HUES6 (cell line): ENCODE measurements at regions not wholly inside any gene's neighbourhood (a gene's known extent, or its start where the extent isn't known, plus 50 kb on each side); places are given as distances from the start of the nearest gene placed in this dataset.
A peak's percentile ranks its signal among the peaks of the same experiment; 100 is the strongest.
"Not testable (repeated sequence)": the region's sequence is repeated elsewhere in the genome, so short reads cannot be mapped to it uniquely, and the experiment has no call there.

Source experiments
- H3K27ac ChIP-seq: 2 replicates; pipeline ENCODE4 v1.7.0; 2013; ENCODE audit warnings: low read depth, mild to moderate bottlenecking, low read length, inconsistent platforms
- H3K27me3 ChIP-seq: 2 replicates; pipeline ENCODE4 v1.6.1; 2013; ENCODE audit warnings: low read length; ENCODE audit not compliant: control insufficient read depth, insufficient read depth
- H3K36me3 ChIP-seq: 2 replicates; pipeline ENCODE4 v1.6.1; 2013; ENCODE audit warnings: low read length; ENCODE audit not compliant: control insufficient read depth, insufficient read depth
- H3K4me1 ChIP-seq: 2 replicates; pipeline ENCODE4 v1.6.1; 2013; ENCODE audit warnings: low read length; ENCODE audit not compliant: control insufficient read depth, insufficient read depth
- H3K4me3 ChIP-seq: 2 replicates; pipeline ENCODE4 v1.5.1; 2013; ENCODE audit warnings: low read depth, low read length
- H3K9ac ChIP-seq: one replicate; pipeline ENCODE4 v1.6.1; 2013; ENCODE audit warnings: mild to moderate bottlenecking, low read length
- H3K9me3 ChIP-seq: 2 replicates; pipeline ENCODE4 v1.6.1; 2013; ENCODE audit warnings: low read depth, low read length; ENCODE audit not compliant: control insufficient read depth, insufficient read depth

DNA sequence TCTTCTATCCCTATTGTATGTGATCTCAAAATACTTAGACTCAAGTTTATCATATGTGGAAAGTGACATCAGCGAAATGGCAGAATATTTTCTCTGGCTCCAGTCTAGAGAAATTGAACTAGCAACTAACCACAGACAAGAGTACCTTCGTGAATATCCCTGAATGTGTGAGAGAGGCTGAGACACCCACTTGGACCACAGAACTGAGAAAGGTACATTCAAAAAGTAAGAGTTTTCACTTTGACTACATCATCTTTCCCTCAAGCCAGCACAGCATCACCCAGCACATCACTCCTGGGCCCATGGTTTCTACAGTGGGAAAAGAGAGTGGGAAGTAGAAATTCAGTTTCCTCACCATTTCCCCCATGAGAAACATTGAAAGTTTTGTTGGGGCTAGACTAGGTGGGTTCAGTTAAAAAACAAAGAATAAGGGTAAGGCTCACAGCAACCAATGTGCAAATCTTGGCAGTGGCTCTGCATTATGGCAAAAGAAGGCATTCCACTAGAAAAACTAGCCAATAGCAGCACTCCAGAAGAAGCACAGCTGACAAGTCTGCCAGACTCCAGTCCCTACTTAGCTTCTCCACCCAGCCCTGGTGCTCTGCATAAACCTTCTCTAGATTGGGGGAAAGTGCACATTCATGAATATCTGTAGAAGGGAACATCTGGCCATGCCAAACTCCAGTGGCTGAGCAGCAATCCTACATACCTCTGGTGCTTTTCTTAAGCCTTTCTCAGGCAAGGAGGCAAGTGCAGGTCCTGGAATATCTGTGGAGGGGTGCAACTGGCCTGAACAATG is 225.6 kb upstream of the VLDLR start:
- Histone ChIP-seq H3K27ac (no peak overlapping the region), H3K9me3 (peaks cover 4% of the 10 kb centered on the region; the same call in 1 of the 2 replicates), H3K36me3 (no peaks in the 10 kb centered on the region), H3K27me3 (no peaks in the 10 kb centered on the region), H3K4me3 (no peak overlapping the region), H3K4me1 (no peaks in the 10 kb centered on the region), H3K9ac (no peak overlapping the region)

DNA sequence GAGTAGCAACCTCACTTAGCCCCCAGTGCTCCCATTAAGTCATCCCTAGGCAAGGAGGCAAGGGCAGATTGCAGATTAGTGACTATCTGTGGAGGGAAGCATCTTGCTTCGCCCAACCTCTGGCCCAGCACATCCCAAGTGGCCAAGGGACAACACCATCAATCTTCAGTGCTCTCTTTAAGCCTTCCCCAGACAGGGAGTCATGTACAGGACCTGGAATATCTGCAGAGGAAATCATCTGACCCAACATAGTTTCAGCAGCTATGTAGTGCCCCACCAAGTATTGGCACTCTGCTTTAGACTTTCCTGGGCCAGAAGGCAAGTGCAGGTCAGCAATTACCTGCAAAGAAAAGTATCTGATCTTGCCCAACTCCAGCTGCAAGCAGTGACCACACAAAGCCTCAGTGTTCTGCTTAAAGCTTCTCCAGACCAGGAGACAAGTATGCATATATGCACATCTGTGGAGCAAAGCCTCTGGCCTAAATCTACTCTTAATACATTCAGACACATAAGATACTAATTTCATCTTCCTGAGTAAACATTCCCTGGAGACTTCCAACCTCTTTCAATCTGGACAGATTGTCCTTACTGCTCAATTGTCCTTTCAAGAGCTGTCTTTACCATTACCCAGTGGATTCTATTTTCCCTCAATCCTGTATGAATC is 224.8 kb upstream of the VLDLR start:
- no peak overlapping the region for H3K9ac ChIP-seq
- H3K27ac ChIP-seq = no peak overlapping the region
- peaks cover 4% of the 10 kb centered on the region; the same call in 1 of the 2 replicates for H3K9me3 ChIP-seq
- no peaks in the 10 kb centered on the region for H3K4me1 ChIP-seq
- no peaks in the 10 kb centered on the region for H3K36me3 ChIP-seq
- no peak overlapping the region for H3K4me3 ChIP-seq
- no peaks in the 10 kb centered on the region for H3K27me3 ChIP-seq

DNA sequence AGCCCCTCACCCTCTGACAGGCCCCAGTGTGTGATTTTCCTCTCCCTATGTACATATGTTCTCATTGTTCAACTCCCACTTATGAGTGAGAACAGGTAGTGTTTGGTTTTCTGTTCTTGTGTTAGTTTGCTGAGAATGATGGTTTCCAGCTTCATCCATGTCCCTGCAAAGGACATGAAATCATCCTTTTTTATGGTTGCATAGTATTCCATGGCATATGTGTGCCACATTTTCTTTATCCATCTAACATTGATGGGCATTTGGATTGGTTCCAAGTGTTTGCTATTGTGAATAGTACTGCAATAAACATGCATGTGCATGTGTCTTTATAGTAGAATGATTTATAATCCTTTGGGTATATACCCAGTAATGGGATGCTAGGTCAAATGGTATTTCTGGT is 223.7 kb upstream of the VLDLR start:
- H3K9ac ChIP-seq, H3K27ac ChIP-seq, H3K36me3 ChIP-seq, H3K9me3 ChIP-seq, H3K27me3 ChIP-seq, H3K4me3 ChIP-seq, H3K4me1 ChIP-seq: not testable (repeated sequence)

DNA sequence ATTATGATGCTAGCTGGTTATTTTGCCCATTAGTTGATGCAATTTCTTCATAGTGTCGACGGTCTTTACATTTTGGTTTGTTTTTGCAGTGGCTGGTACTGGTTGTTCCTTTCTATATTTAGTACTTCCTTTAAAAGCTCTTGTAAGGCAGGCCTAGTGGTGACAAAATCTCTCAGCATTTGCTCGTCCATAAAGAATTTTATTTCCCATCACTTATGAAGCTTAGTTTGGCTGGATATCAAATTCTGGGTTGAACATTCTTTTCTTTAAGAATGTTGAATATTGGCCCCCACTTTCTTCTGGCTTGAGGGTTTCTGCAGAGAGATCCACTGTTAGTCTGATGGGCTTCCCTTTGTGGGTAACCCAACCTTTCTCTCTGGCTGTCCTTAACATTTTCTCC is 219.8 kb upstream of the VLDLR start:
- not testable (repeated sequence) for H3K4me3 ChIP-seq, H3K27ac ChIP-seq, H3K36me3 ChIP-seq, H3K4me1 ChIP-seq, H3K9ac ChIP-seq, H3K9me3 ChIP-seq, H3K27me3 ChIP-seq

DNA sequence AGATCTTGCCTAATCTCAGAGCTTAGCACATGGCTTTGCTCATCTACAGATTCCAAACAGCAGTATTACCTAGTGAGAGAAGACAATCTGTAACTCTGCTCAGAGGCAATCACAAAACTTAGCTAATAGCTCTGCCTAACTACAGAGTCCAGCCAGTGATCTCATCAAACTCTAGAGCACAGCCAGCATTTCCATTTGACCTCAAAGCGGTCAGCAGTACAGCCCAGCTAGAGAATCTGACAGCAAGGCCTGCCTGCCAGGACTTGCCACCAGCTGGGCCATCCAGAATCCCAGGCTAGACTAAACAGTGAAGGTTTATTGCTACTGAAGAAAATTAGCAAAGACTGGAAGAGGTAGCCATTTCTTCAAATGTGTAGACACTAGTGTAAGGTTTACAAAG is 217.9 kb upstream of the VLDLR start:
- no peaks in the 10 kb centered on the region for H3K36me3 ChIP-seq
- H3K4me1 ChIP-seq = no peaks in the 10 kb centered on the region
- peaks cover 6% of the 10 kb centered on the region; the same call in 1 of the 2 replicates for H3K9me3 ChIP-seq
- H3K4me3 ChIP-seq = no peak overlapping the region
- no peaks in the 10 kb centered on the region for H3K27me3 ChIP-seq
- no peak overlapping the region for H3K27ac ChIP-seq
- H3K9ac ChIP-seq = no peak overlapping the region

DNA sequence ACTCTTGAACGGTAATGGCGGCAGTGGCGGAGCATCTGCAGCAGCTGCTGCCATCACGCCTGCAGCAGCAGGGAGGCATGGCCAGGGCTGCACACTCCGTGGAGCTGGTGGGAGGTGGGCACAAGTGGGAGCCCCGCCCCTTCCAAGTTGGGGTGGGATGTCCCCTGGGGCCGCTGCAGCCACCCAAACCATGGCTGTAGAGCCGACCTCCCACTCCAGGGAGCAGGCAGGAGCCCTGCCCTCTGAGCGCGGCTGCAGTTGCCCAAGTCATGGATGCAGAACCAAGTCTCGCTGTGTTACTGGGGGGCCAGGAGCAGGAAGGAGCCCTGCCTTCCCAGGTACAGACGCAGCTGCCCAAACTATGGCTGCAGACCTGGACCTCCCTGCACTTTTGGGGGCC is 215.3 kb upstream of the VLDLR start:
- Histone ChIP-seq H3K36me3 (no peaks in the 10 kb centered on the region), H3K27ac (no peak overlapping the region)

DNA sequence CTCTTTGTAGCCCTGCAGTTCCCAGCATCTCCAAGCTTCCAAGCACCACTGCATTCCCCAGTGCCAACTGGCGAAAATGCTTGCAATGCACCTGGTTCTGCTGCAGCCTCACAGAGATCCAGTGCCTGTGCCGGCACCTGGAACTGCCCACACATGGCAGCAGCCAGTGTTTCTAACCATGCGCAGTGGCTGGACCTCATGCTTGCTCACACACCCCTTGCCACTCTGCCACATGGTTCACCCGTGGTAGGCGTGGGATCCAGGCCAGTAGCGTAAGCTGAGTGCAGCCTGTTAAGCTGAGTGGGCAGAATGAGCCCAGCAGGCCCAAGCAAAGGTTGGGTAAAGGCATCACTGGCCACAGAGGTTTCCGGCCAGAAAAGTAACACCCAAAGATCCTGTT is 214.1 kb upstream of the VLDLR start:
- H3K27ac ChIP-seq = no peak overlapping the region
- H3K9ac ChIP-seq = no peak overlapping the region
- H3K9me3 ChIP-seq = peaks cover 6% of the 10 kb centered on the region; the same call in 1 of the 2 replicates
- peaks cover 13% of the 10 kb centered on the region for H3K4me1 ChIP-seq
- H3K36me3 ChIP-seq = no peaks in the 10 kb centered on the region
- no peak overlapping the region for H3K4me3 ChIP-seq
- H3K27me3 ChIP-seq = no peaks in the 10 kb centered on the region

More for the DNA sequence above, 215.3 kb upstream of the VLDLR start:
- Histone ChIP-seq H3K4me3 (no peak overlapping the region), H3K4me1 (peaks cover 1% of the 10 kb centered on the region), H3K9ac (no peak overlapping the region), H3K27me3 (no peaks in the 10 kb centered on the region), H3K9me3 (peaks cover 6% of the 10 kb centered on the region; the same call in 1 of the 2 replicates)

DNA sequence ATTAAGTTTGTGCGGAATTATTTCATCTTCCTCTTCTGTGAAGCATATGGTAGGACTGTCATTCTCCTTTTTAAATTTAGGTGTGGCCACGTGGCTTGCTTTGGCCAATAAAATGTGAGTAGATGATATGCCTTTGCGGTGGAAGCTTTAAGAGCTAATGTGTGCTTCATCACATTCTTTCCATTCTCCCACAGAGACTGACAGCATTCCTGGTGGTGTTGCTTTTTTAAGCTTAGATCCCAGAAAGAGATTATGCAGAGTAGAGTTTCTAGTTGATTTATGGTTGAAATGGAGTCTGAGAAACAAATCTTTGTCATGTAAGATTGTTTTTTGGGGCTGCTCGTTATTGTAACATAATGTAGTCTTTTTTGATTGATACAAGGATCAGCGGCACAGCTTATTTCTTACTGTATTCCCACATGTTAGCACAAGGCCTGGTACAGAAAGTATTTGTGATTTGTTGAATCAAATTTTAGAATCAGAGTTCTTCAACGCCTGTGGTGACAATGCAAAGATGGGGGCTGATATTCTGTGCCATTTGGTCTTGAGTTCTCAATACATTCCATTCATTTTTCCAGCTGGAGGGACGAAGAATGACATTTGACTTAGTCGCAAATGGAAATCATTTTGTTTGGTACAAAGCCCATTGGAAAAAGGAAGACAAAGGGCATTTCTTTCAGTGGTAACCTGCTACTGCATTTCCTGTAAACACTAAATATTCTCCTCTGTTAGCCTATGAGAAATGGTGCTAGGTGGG is 209.9 kb upstream of the VLDLR start:
- H3K27me3 ChIP-seq = no peaks in the 10 kb centered on the region
- 0 out of 2 replicates have a peak, but pooled peaks cover 5% of the 10 kb centered on the region for H3K9me3 ChIP-seq
- H3K9ac ChIP-seq = no peak overlapping the region
- H3K4me3 ChIP-seq = no peak overlapping the region
- peaks cover 25% of the 10 kb centered on the region for H3K4me1 ChIP-seq
- H3K27ac ChIP-seq = 0 out of 2 replicates have a peak overlapping the region, but pooled peaks have one; percentile 35
- no peaks in the 10 kb centered on the region for H3K36me3 ChIP-seq

DNA sequence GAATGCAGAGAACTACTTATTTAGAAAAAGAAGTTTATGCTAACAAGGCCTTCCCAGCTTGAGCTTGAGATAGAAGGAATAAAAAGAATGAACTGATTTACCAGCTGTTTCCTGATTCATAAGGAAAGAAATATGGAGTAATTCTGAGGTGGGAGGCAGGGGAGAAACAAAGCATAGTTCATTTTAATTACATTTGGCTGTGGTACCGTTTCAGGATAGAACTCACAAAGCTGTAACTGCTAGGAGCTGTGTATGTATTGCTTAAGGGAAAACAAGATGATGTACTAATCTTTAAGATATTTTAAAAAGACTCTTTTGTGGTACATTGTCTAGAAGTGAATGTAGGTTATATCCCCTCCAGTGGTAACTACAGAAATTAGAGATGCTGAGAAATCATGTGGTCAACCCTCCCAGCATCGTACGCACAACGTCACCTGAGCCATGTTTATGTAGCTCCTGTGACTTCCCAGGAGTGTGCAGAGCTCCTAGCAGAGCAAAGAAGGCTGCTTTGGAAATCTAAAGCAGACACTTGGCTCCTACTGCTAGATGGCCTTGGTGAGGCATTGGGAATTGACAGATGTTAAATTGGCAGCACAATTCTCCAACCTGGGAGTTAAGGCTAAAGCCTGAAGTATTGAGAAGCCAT is 208.3 kb upstream of the VLDLR start:
- Histone ChIP-seq H3K9ac (no peak overlapping the region), H3K4me1 (peaks cover 34% of the 10 kb centered on the region), H3K9me3 (0 out of 2 replicates have a peak, but pooled peaks cover 5% of the 10 kb centered on the region), H3K4me3 (no peak overlapping the region), H3K27me3 (no peaks in the 10 kb centered on the region), H3K27ac (no peak overlapping the region), H3K36me3 (no peaks in the 10 kb centered on the region)

DNA sequence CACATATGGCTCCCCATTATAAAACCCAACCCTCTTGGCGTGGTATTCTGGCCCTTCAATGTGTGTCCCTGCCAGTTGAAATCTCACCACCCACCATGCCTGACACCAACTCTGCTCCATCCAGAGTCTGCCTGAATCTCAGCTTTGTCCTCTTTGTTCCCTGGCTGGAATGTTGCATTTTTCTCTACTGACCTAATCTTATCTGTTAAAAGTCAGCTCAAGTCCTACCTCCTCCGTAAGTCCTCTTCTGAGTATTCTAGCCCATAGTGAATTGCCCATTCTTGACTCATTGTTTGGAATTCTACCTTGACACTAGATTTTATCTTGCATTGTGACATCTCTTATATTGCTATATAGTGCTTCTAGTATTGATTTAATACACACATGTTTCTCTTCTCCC is 207.1 kb upstream of the VLDLR start:
- Histone ChIP-seq H3K9me3 (0 out of 2 replicates have a peak, but pooled peaks cover 5% of the 10 kb centered on the region), H3K36me3 (no peaks in the 10 kb centered on the region), H3K4me3 (no peak overlapping the region), H3K27ac (no peak overlapping the region), H3K27me3 (no peaks in the 10 kb centered on the region; the same call in 1 of the 2 replicates), H3K9ac (no peak overlapping the region), H3K4me1 (peaks cover 42% of the 10 kb centered on the region)
